ENCODE measurements at regions not wholly inside any gene's neighbourhood (a gene's known extent, or its start where the extent isn't known, plus 50 kb on each side); places are given as distances from the start of the nearest gene placed in this dataset.

GRCh38 chr7:82674268-82674667 is 230.7 kb upstream of the CACNA2D1 start:
- TF ChIP-seq, protein P1, sequence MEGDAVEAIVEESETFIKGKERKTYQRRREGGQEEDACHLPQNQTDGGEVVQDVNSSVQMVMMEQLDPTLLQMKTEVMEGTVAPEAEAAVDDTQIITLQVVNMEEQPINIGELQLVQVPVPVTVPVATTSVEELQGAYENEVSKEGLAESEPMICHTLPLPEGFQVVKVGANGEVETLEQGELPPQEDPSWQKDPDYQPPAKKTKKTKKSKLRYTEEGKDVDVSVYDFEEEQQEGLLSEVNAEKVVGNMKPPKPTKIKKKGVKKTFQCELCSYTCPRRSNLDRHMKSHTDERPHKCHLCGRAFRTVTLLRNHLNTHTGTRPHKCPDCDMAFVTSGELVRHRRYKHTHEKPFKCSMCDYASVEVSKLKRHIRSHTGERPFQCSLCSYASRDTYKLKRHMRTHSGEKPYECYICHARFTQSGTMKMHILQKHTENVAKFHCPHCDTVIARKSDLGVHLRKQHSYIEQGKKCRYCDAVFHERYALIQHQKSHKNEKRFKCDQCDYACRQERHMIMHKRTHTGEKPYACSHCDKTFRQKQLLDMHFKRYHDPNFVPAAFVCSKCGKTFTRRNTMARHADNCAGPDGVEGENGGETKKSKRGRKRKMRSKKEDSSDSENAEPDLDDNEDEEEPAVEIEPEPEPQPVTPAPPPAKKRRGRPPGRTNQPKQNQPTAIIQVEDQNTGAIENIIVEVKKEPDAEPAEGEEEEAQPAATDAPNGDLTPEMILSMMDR (conservative IDR thresholded peaks at IDR 0.05), result no peak
- no peak for TF ChIP-seq EZH2 (IDR thresholded peaks at IDR 0.05; ENCODE audit: low read depth)

All from PC-9 (cell line).